Ovary (tissue), 3 donors: ENCODE measurements at regions not wholly inside any gene's neighbourhood (a gene's known extent, or its start where the extent isn't known, plus 50 kb on each side); places are given as distances from the start of the nearest gene placed in this dataset.

ENCODE experiments used
- EP300 ChIP-seq: sonication (generic); formaldehyde crosslinking; IDR thresholded peaks from one replicate; pipeline ENCODE4 v1.6.1; 2017; ENCODE audit warnings: antibody characterized with exemption
- POLR2A ChIP-seq: fragments of 450-650 bp; IDR thresholded peaks from one replicate; pipeline ENCODE4 v1.6.1; 2017; ENCODE audit warnings: antibody characterized with exemption, mild to moderate bottlenecking, moderate library complexity
- TF ChIP-seq, protein P1 (sequence below), 3 donors: fragments of 450-650 bp in 2 of 3; fragments of 200-600 bp in 1 of 3; IDR thresholded peaks; one replicate each; pipeline versions ENCODE4 v1.5.1 to v1.8.0; 2016 to 2022; ENCODE audit warnings: antibody characterized with exemption in 3 of 3, mild to moderate bottlenecking in 1 of 3
- donor health status: DM: no; HTN: no; CAD: no.

DNA sequence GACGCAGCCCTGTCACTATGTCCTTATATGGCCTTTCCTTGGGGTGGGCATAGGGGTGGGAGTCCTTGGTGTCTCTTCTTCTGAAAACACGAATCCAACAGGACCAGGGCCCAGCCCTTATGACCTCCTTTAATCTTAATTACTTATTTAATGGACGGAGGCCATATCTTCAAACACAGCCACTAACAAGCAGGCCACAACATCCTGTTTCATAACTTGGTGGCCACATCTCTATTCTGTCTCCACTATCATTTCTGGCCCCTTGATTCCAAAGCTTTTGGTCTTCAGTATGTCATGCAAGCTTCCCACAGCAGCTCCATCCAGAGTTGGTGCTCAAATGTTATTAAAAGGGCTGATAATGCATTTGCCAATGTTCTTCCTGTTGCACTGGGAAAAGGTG is 287.3 kb upstream of the SMIM21 start:
- TF ChIP-seq, protein P1, sequence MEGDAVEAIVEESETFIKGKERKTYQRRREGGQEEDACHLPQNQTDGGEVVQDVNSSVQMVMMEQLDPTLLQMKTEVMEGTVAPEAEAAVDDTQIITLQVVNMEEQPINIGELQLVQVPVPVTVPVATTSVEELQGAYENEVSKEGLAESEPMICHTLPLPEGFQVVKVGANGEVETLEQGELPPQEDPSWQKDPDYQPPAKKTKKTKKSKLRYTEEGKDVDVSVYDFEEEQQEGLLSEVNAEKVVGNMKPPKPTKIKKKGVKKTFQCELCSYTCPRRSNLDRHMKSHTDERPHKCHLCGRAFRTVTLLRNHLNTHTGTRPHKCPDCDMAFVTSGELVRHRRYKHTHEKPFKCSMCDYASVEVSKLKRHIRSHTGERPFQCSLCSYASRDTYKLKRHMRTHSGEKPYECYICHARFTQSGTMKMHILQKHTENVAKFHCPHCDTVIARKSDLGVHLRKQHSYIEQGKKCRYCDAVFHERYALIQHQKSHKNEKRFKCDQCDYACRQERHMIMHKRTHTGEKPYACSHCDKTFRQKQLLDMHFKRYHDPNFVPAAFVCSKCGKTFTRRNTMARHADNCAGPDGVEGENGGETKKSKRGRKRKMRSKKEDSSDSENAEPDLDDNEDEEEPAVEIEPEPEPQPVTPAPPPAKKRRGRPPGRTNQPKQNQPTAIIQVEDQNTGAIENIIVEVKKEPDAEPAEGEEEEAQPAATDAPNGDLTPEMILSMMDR (IDR thresholded peaks at IDR 0.05): no peak
- no peak for TF ChIP-seq EP300
- no peak for TF ChIP-seq POLR2A
